CD4-positive, alpha-beta T cell treated with Interleukin-15 for 1 hour (primary cell): ENCODE measurements at regions not wholly inside any gene's neighbourhood (a gene's known extent, or its start where the extent isn't known, plus 50 kb on each side); places are given as distances from the start of the nearest gene placed in this dataset.

Experiments
- DNase-seq: peaks from one replicate; pipeline ENCODE4 v3.0.0-alpha.2; 2020

DNA sequence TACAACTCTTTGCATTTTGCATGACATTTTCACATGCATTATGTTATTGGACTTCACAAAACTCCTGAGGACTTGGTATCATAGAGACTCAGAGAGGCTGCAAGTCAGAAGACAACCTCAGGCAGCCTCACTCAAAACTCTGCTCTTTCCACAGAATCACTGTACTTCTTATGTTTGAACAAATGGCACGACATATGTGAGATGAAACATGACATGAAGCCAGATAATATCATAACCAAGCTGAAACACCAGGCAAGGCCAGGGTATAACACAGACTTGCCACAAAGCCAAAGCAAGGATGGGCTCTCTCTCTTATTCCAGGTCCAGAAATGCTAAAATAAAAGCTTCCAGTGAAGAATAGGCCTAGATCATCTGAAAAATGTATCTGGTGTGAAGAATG lies 425.8 kb upstream of the CDH5 start:
- DNase-seq, result no peak

DNA sequence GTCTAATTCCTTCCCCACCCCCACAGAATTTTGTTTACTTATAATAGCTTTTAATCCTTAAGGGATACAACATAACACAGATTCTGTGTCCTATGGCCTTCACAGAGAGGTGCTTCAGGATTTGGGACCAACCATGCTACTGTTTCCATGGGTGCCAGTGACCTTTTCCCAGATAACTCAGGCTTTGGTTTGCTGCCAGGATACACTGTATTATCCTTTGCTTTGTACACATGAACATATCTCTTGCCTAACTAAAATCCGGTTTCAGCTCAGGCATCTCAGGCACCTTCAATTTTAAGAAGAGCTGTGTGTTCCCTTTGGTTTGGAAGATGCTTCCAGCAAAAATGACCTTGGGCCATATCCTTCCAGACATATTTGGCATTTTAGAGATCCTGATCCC lies 428.4 kb upstream of the CDH5 start:
- DNase-seq, result no peak

DNA sequence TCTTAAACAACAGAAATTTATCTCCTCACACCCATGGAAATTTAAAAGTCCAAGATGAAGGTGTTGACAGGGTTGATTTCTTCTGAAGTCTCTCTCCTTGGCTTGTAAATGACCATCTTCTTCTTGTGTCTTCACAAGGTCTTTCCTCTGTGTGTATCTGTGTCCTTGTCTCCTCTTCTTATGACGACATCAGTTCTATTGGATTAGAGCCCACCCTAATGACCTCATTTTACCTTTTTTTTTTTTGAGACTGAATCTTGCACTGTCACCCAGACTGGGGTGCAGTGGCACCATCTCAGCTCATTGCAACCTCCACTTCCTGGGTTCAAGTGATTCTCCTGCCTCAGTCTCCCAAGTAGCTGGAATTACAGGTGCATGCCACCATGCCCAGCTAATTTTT lies 429.0 kb upstream of the CDH5 start:
- DNase-seq, result no peak

- DNase-seq, result no peak
These were observed 430.4 kb upstream of the CDH5 start for GRCh38 chr16:65936096-65936495.

GRCh38 chr16:65934443-65934842 lies 432.0 kb upstream of the CDH5 start:
- no peak for DNase-seq

- no peak for DNase-seq
These were observed 432.8 kb upstream of the CDH5 start for GRCh38 chr16:65933703-65934102.

GRCh38 chr16:65932350-65933072 lies 434.0 kb upstream of the CDH5 start:
- DNase-seq, result no peak

DNA sequence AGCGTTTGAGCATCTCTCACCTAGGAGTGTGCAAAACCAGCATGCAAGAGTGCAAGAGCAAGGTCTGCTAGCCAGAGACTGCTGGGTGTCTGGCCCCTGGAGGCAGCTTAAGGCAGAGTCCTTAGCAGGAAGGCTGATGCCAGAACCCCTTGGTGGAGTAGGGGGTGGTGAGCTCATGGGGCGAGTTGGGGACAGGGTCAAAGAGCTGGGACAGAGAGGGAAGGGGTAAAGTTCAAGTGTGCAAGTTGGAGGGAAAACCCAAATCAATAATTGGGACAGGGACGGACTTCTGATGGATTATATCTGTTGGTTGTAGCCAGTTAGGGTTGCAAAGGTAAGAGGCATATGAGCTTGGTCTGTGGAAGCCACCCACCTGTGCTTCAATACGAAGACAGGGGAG lies 443.6 kb upstream of the CDH5 start:
- no peak for DNase-seq

- no peak for DNase-seq
These were observed 446.5 kb upstream of the CDH5 start for GRCh38 chr16:65919986-65920376.

DNA sequence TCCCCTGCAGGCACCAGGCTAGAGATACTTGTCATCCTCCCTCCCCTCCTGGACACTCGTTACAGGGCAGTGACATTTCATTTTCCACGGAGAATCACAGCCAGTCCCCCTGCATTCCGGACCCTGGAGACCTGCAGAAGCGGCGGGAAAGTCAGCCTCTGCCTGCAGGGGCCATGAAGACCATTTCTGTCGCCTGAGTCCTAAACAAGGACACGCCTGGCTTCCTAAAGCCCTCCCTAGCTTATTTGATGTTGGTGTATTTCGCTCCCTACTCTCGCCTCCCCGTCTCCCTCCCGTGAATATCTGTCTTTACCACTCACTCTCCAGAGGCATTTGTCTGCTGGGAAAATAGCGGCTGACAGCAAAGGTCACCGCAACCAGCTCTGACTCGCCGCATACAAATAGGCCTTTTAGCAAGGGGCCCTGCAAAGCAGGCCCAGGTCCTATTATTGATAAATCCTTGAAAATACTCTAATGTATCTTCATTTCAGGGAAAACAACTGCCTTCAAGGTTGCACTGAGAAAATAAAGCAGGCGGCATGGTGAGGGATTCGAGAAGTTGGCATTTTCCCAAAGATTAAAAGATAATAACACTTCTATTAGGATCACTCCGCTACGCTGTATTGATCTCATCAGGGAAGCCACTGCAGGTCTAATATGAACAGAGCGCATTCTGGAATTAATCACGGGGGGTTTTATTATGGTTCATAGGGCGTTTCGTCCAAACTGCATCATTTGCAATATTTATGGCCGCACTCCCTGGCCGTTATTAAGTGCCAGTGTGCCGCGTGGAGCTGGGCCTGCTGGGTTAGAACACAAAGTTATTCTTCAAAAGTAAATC lies 447.1 kb upstream of the CDH5 start:
- no peak for DNase-seq

- DNase-seq, result no peak
These were observed 449.0 kb upstream of the CDH5 start for GRCh38 chr16:65917466-65917865.

GRCh38 chr16:65916995-65917394 lies 449.5 kb upstream of the CDH5 start:
- no peak for DNase-seq

DNA sequence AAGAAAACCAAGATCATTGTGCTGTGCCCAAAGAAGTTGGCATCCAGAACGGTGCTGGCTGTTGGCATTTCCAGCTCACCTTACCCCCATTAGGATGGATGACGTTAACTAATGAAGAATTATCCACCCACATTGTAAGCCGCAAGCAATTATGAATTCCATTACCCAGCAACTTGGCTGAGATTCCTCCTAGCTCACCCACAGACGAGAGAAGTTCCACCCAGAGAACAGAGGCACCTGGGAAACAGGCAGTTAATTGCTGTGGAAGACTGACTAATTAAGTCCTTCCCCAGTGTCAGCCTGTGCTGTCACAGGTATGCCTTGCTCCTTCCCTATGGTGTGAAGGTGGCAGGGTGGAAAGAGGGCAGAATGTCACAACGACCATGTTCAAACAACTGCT lies 456.2 kb upstream of the CDH5 start:
- DNase-seq, result no peak

GRCh38 chr16:65909310-65910050 lies 457.0 kb upstream of the CDH5 start:
- DNase-seq, result no peak

GRCh38 chr16:65908568-65908967 lies 457.9 kb upstream of the CDH5 start:
- DNase-seq, result no peak

- no peak for DNase-seq
These were observed 461.2 kb upstream of the CDH5 start for GRCh38 chr16:65905331-65905730.

GRCh38 chr16:65896448-65897153 lies 469.9 kb upstream of the CDH5 start:
- no peak for DNase-seq

- DNase-seq, result no peak
These were observed 470.6 kb upstream of the CDH5 start for GRCh38 chr16:65895906-65896305.

DNA sequence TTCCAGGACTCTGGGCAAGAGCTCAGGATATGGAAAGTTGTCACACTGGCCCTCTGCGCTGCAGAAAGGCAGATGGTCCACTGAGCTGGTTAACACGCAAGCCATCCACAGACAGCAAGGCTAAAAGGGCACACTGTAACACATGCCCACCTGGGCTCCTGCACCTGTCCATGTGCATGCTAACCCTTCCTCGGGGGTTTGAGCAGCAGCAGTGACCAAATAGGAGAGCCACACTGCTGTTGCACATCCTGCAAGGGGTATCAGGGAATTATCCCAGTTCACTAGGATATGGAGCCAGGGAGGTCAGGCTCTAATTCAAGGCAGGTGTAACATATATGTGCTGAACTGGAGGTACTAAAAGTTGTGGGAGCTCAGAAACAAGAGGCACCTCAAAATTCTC lies 471.0 kb upstream of the CDH5 start:
- no peak for DNase-seq

- DNase-seq, result no peak
These were observed 476.3 kb upstream of the CDH5 start for GRCh38 chr16:65890203-65890602.

DNA sequence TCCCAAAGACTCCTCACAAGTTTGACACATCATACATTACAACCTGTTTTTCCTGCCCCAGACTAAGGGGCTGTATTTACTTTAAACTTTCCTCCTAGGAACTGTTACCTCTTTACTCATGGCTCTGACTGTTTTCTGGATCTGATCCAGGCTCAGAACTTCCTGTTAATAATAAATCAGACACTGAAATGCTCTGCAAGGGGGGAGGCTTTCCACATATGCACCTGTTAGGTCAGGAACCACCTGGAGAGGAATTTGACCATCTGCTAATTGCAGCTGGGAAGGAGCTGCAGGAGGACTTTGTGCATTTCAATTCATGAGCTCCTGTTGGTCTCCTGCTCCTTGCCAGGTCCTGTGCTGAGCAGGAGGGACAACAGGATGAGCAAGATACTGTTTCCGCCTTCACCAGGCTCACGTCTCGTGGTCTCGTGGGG lies 476.9 kb upstream of the CDH5 start:
- DNase-seq, result no peak

DNA sequence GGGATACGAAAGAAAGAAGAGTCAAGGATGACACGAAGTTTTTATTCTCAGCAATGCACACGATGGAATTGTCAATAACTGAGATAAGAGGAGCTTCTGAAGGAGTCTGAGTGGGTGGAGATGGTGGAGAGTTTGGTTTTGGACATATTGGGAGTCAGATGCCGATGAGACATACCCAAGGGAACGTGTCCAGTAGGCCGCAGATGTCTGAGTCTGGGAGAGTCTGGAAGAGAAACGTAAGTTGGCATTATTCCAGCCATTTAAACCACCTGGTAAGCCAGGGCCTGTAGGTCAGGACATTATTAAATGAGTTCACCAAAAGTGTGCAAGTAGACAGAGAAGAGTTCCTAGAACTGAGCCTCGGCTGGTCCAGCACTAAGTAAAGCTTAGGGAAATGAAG lies 478.3 kb upstream of the CDH5 start:
- no peak for DNase-seq

DNA sequence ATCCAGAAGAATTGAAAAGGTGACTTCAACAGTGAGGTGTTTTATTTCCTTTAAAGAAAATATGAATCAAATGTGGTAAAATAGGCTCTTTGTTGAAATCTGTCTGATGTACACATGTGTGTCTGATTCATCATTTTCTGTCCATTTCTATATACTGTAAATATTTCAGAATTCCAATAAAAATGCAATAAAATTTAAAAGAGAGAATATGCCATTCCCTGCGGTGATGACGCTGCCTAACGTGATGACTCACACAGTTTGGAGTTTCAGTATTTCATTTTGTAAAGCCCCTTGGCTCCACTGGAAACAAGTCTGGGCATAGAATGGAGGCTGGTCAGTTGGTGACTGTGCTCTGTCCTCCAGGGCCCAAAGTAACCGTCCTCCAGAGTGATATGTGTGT lies 482.5 kb upstream of the CDH5 start:
- DNase-seq, result no peak
